Endothelial cell of umbilical vein (primary cell): ENCODE measurements at regions not wholly inside any gene's neighbourhood (a gene's known extent, or its start where the extent isn't known, plus 50 kb on each side); places are given as distances from the start of the nearest gene placed in this dataset.

ENCODE experiments used
- CTCF ChIP-seq, 2 donors: IDR thresholded peaks; 1 replicate in 1 of 2; 2 replicates in 1 of 2; pipeline ENCODE4 v1.5.1; 2011; ENCODE audit warnings: low read length in 2 of 2, mild to moderate bottlenecking in 2 of 2, moderate library complexity in 2 of 2, control low read depth in 1 of 2, inconsistent platforms in 1 of 2, low read depth in 1 of 2; ENCODE audit not compliant: insufficient read depth in 1 of 2; ENCODE audit errors: extremely low read depth in 1 of 2
- EZH2 ChIP-seq: IDR thresholded peaks from 2 replicates; pipeline ENCODE4 v1.6.1; 2012; ENCODE audit warnings: borderline replicate concordance, low read depth, mild to moderate bottlenecking, moderate library complexity, low read length, inconsistent platforms; ENCODE audit not compliant: severe bottlenecking
- GATA2 ChIP-seq: IDR thresholded peaks from 2 replicates; pipeline ENCODE4 v1.7.0; 2011; ENCODE audit warnings: low read depth, mild to moderate bottlenecking, moderate library complexity, mixed read lengths, low read length; ENCODE audit not compliant: insufficient read length, insufficient read depth

- TF ChIP-seq CTCF (IDR thresholded peaks at IDR 0.05; ENCODE audit: extremely low read depth in 1 of 2, insufficient read depth in 1 of 2, low read depth in 1 of 2, low read length in 2 of 2) (no peak), EZH2 (no peak), GATA2 (no peak)
Measured at GRCh38 chr2:8134473-8134932, 547.4 kb upstream of the ID2 start.
